Hypothalamus (tissue), 51 donors: ENCODE measurements at regions not wholly inside any gene's neighbourhood (a gene's known extent, or its start where the extent isn't known, plus 50 kb on each side); places are given as distances from the start of the nearest gene placed in this dataset.

Experiments used
- DNase-seq, 51 donors: peaks; one replicate each; lab custom pipeline; 2025; lab: John Stamatoyannopoulos, UW

GRCh38 chr10:33461295-33461640 lies 126.8 kb upstream of the NRP1 start:
- no peak for DNase-seq

- DNase-seq: peak in 3 of 51 donors; percentile 4 to 28 (median 14)
Measured at GRCh38 chr10:33460505-33461294, 126.2 kb upstream of the NRP1 start.

GRCh38 chr10:33459602-33460001 lies 125.1 kb upstream of the NRP1 start:
- DNase-seq: no peak

- no peak for DNase-seq
Measured at GRCh38 chr10:33455029-33455428, 120.6 kb upstream of the NRP1 start.

GRCh38 chr10:33454554-33454953 lies 120.1 kb upstream of the NRP1 start:
- DNase-seq: no peak

- no peak for DNase-seq
Measured at GRCh38 chr10:33453081-33454025, 118.9 kb upstream of the NRP1 start.

GRCh38 chr10:33448421-33449140 lies 114.1 kb upstream of the NRP1 start:
- no peak for DNase-seq

GRCh38 chr10:33441561-33441960 lies 107.1 kb upstream of the NRP1 start:
- DNase-seq: no peak

- no peak for DNase-seq
Measured at GRCh38 chr10:33434933-33435332, 100.5 kb upstream of the NRP1 start.

GRCh38 chr10:33428682-33429081 lies 94.2 kb upstream of the NRP1 start:
- no peak for DNase-seq

GRCh38 chr10:33423154-33423529 lies 88.7 kb upstream of the NRP1 start:
- no peak for DNase-seq

GRCh38 chr10:33422471-33423153 lies 88.1 kb upstream of the NRP1 start:
- DNase-seq: no peak

- DNase-seq: no peak
Measured at GRCh38 chr10:33421789-33422462, 87.5 kb upstream of the NRP1 start.

- DNase-seq: no peak
Measured at GRCh38 chr10:33419311-33419710, 84.8 kb upstream of the NRP1 start.

GRCh38 chr10:33418301-33418700 lies 83.8 kb upstream of the NRP1 start:
- no peak for DNase-seq

GRCh38 chr10:33416691-33417090 lies 82.2 kb upstream of the NRP1 start:
- DNase-seq: no peak

GRCh38 chr10:33416209-33416608 lies 81.7 kb upstream of the NRP1 start:
- DNase-seq: no peak

- DNase-seq: no peak
Measured at GRCh38 chr10:33414841-33415240, 80.4 kb upstream of the NRP1 start.

- DNase-seq: peak in 1 of 51 donors; percentile 3
Measured at GRCh38 chr10:33412653-33413361, 78.3 kb upstream of the NRP1 start.
